ENCODE measurements at regions not wholly inside any gene's neighbourhood (a gene's known extent, or its start where the extent isn't known, plus 50 kb on each side); places are given as distances from the start of the nearest gene placed in this dataset.

- DNase-seq (ENCODE audit: low spot score), result no peak
Observed at GRCh38 chr10:44506386-44506785, 121.5 kb upstream of the CXCL12 start.

GRCh38 chr10:44510379-44511115 lies 125.7 kb upstream of the CXCL12 start:
- TF ChIP-seq CTCF (IDR thresholded peaks at IDR 0.05; ENCODE audit: extremely low read depth, missing control alignments), result no peak
- no peak for DNase-seq (ENCODE audit: low spot score)

More at GRCh38 chr10:44506386-44506785, 121.5 kb upstream of the CXCL12 start:
- TF ChIP-seq CTCF (IDR thresholded peaks at IDR 0.05; ENCODE audit: extremely low read depth, missing control alignments), result no peak

GRCh38 chr10:44511166-44511565 lies 126.3 kb upstream of the CXCL12 start:
- TF ChIP-seq CTCF (IDR thresholded peaks at IDR 0.05; ENCODE audit: extremely low read depth, missing control alignments), result no peak
- no peak for DNase-seq (ENCODE audit: low spot score)

- no peak for DNase-seq (ENCODE audit: low spot score)
- no peak for TF ChIP-seq CTCF (IDR thresholded peaks at IDR 0.05; ENCODE audit: extremely low read depth, missing control alignments)
Observed at GRCh38 chr10:44511601-44512000, 126.7 kb upstream of the CXCL12 start.

GRCh38 chr10:44512431-44513022 lies 127.6 kb upstream of the CXCL12 start:
- no peak for DNase-seq (ENCODE audit: low spot score)
- TF ChIP-seq CTCF (IDR thresholded peaks at IDR 0.05; ENCODE audit: extremely low read depth, missing control alignments), result no peak

- TF ChIP-seq CTCF (IDR thresholded peaks at IDR 0.05; ENCODE audit: extremely low read depth, missing control alignments), result no peak
- DNase-seq (ENCODE audit: low spot score), result no peak
Observed at GRCh38 chr10:44513591-44513990, 128.7 kb upstream of the CXCL12 start.

GRCh38 chr10:44516891-44517290 lies 132.0 kb upstream of the CXCL12 start:
- no peak for TF ChIP-seq CTCF (IDR thresholded peaks at IDR 0.05; ENCODE audit: extremely low read depth, missing control alignments)
- DNase-seq (ENCODE audit: low spot score), result no peak
